ENCODE measurements at regions not wholly inside any gene's neighbourhood (a gene's known extent, or its start where the extent isn't known, plus 50 kb on each side); places are given as distances from the start of the nearest gene placed in this dataset.

DNA sequence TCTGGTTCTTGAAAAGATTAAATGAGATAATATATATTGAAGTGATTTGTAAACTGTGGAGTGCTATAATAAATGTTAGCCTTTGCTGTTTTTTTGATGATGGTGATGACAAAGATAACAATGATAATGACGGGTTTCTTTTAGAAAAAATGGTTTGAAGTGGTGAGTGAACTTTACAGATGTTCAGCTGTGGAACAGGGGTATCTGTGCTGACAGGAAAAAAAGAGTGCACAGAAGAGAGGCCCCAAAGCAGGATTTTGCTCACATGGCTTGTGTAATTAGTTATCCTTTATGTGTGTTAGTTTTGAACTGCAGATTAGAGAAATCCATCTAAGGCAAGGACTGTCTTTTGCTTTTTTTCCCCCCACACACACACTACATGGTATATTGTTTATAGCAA, 119.2 kb downstream of the CYSLTR2 start:
- Histone ChIP-seq H3K27ac (ENCODE audit: low read depth, low read length) (no peak overlapping the region), H3K18ac (ENCODE audit: extremely low read depth, low read length) (no peak overlapping the region), H3K4me1 (replicated peaks in 1 of 4; ENCODE audit: control insufficient read depth in 3 of 4, insufficient read depth in 4 of 4, low read length in 3 of 4) (no peaks in the 10 kb centered on the region), H3K9ac (replicated peaks in 1 of 4; ENCODE audit: extremely low read depth in 1 of 4, low read depth in 3 of 4, low read length in 3 of 4) (no peak overlapping the region), H4K8ac (ENCODE audit: extremely low read depth, insufficient read depth, low read length) (no peak overlapping the region), H2BK15ac (ENCODE audit: low read length) (no peak overlapping the region), H3K4me2 (ENCODE audit: insufficient read depth in 1 of 2, low read depth in 2 of 2, low read length in 2 of 2) (no peak overlapping the region), H2BK12ac (ENCODE audit: low read depth, low read length) (no peak overlapping the region), H3K56ac (replicated peaks; ENCODE audit: insufficient read length, low read depth, low read length) (no peak overlapping the region), H3K36me3 (ENCODE audit: control insufficient read depth in 2 of 4, insufficient read depth in 4 of 4, low read length in 3 of 4) (no peaks in the 10 kb centered on the region), H3K14ac (ENCODE audit: insufficient read length) (no peak overlapping the region), H3K79me1 (ENCODE audit: low read depth, low read length) (no peaks in the 10 kb centered on the region), H4K20me1 (replicated peaks in 1 of 2; ENCODE audit: control insufficient read depth in 1 of 2, insufficient read depth in 2 of 2, low read length in 2 of 2) (no peaks in the 10 kb centered on the region), H3K79me2 (ENCODE audit: control insufficient read depth in 1 of 2, insufficient read depth in 2 of 2, low read length in 2 of 2) (no peaks in the 10 kb centered on the region), H3K9me3 (ENCODE audit: insufficient read depth in 2 of 2, low read depth in 1 of 2, low read length in 1 of 2) (no peaks in the 10 kb centered on the region), H4K5ac (ENCODE audit: insufficient read length, low read depth, low read length) (no peak overlapping the region), H2BK5ac (ENCODE audit: low read depth, low read length) (no peak overlapping the region), H3K27me3 (replicated peaks in 1 of 4; ENCODE audit: control insufficient read depth in 3 of 4, extremely low read depth in 1 of 4, insufficient read depth in 3 of 4, low read length in 3 of 4) (no peaks in the 10 kb centered on the region), H2BK20ac (ENCODE audit: low read length) (no peak overlapping the region), H3K23me2 (ENCODE audit: low read depth, low read length) (no peaks in the 10 kb centered on the region), H4K91ac (replicated peaks; ENCODE audit: insufficient read length, low read length) (no peak overlapping the region), H3K4ac (replicated peaks; ENCODE audit: insufficient read length, low read depth, low read length) (no peak overlapping the region), H3K4me3 (ENCODE audit: extremely low read depth in 1 of 4, insufficient read depth in 2 of 4, low read depth in 3 of 4, low read length in 4 of 4) (no peak overlapping the region), H2BK120ac (replicated peaks; ENCODE audit: low read depth, low read length) (no peak overlapping the region), H2AFZ (ENCODE audit: low read length) (no peak overlapping the region), H2AK5ac (ENCODE audit: low read depth, low read length) (no peak overlapping the region), H3K23ac (ENCODE audit: insufficient read length) (no peak overlapping the region)
- DNase-seq (ENCODE audit: low read depth in 1 of 2, low spot score in 2 of 2) (no peak), FAIRE-seq (no peak)
- POLR2A ChIA-PET (ENCODE audit: partially characterized antibody): no interaction called here
- CTCF ChIA-PET (ENCODE audit: partially characterized antibody): interaction anchor here (0.6 to 8.7 kb wide), 5 partner anchors 10 to 774 kb away, joined by 3 to 68 read pairs (median 4); no protein-coding TSS in a partner anchor
- WGBS, 2 experiments (ENCODE audit: extremely low coverage in 1 of 2, insufficient coverage in 1 of 2, insufficient read length in 1 of 2, insufficient replicate concordance in 2 of 2, low coverage in 1 of 2, low lambda C conversion rate in 2 of 2, missing lambda C conversion rate in 1 of 2): 74% methylated on average over 1 of the region's 1 CpG; no CpG with 5 or more reads in 1 of the 2 experiments
- TF ChIP-seq TEAD4 (IDR thresholded peaks at IDR 0.05; ENCODE audit: low read depth, low read length) (no peak), HDAC6 (IDR thresholded peaks at IDR 0.05; ENCODE audit: low read depth, low read length) (no peak), SP1 (IDR thresholded peaks at IDR 0.05; ENCODE audit: low read depth, low read length) (no peak), CREB1 (IDR thresholded peaks at IDR 0.05) (no peak), SIRT6 (IDR thresholded peaks at IDR 0.05; ENCODE audit: low read length) (no peak), FOSL1 (IDR thresholded peaks at IDR 0.05; ENCODE audit: insufficient read depth, low read depth, low read length) (no peak), CBX8 (IDR thresholded peaks at IDR 0.05; ENCODE audit: borderline replicate concordance, low read depth, low read length) (no peak), SAP30 (IDR thresholded peaks at IDR 0.05; ENCODE audit: insufficient read depth, insufficient replicate concordance, low read length) (no peak)
- TF ChIP-seq, protein P1, sequence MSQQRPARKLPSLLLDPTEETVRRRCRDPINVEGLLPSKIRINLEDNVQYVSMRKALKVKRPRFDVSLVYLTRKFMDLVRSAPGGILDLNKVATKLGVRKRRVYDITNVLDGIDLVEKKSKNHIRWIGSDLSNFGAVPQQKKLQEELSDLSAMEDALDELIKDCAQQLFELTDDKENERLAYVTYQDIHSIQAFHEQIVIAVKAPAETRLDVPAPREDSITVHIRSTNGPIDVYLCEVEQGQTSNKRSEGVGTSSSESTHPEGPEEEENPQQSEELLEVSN (IDR thresholded peaks at IDR 0.05): no peak
- TF ChIP-seq, protein P2, sequence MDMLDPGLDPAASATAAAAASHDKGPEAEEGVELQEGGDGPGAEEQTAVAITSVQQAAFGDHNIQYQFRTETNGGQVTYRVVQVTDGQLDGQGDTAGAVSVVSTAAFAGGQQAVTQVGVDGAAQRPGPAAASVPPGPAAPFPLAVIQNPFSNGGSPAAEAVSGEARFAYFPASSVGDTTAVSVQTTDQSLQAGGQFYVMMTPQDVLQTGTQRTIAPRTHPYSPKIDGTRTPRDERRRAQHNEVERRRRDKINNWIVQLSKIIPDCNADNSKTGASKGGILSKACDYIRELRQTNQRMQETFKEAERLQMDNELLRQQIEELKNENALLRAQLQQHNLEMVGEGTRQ (IDR thresholded peaks at IDR 0.05; ENCODE audit: low read length): no peak
- TF ChIP-seq, protein P3, sequence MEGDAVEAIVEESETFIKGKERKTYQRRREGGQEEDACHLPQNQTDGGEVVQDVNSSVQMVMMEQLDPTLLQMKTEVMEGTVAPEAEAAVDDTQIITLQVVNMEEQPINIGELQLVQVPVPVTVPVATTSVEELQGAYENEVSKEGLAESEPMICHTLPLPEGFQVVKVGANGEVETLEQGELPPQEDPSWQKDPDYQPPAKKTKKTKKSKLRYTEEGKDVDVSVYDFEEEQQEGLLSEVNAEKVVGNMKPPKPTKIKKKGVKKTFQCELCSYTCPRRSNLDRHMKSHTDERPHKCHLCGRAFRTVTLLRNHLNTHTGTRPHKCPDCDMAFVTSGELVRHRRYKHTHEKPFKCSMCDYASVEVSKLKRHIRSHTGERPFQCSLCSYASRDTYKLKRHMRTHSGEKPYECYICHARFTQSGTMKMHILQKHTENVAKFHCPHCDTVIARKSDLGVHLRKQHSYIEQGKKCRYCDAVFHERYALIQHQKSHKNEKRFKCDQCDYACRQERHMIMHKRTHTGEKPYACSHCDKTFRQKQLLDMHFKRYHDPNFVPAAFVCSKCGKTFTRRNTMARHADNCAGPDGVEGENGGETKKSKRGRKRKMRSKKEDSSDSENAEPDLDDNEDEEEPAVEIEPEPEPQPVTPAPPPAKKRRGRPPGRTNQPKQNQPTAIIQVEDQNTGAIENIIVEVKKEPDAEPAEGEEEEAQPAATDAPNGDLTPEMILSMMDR (IDR thresholded peaks at IDR 0.05; ENCODE audit: control extremely low read depth in 1 of 3, insufficient read depth in 1 of 3, low read depth in 1 of 3, low read length in 3 of 3): no peak
